GM18507 (cell line): ENCODE measurements at regions not wholly inside any gene's neighbourhood (a gene's known extent, or its start where the extent isn't known, plus 50 kb on each side); places are given as distances from the start of the nearest gene placed in this dataset.
"Not testable (repeated sequence)": the region's sequence is repeated elsewhere in the genome, so short reads cannot be mapped to it uniquely, and the experiment has no call there.

ENCODE experiments used
- DNase-seq: peaks from one replicate; pipeline ENCODE4 v3.0.0; 2011; ENCODE audit warnings: low read depth; ENCODE audit not compliant: insufficient read length; ENCODE audit errors: extremely low spot score
- FAIRE-seq: peaks from 2 replicates; lab custom pipeline; 2011; peaks lifted over from hg19 to GRCh38; lab: Jason Lieb, UNC

GRCh38 chr1:213448360-213448759, 397.3 kb downstream of the RPS6KC1 start:
- FAIRE-seq (no peak), DNase-seq (no peak)

DNA sequence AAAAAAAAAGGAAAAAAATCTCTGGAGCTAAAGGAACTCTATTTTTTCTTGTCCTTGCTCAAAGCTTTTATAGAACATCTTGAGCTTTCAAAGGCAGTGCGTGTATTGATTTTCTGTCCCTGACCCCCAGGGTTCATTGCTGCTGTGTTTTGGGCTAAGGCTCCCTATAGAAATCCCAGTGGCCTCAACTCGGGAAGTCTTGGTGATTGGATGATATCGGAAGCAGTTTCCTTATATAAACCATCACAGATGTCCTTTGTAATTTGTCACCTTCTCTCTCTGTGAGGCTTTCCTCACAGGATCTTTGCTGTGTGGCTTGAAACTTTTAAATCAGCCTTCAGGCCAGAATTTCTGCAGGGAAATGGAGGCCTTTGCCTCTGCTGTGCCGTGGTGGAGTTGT, 397.7 kb downstream of the RPS6KC1 start:
- no peak for FAIRE-seq

DNA sequence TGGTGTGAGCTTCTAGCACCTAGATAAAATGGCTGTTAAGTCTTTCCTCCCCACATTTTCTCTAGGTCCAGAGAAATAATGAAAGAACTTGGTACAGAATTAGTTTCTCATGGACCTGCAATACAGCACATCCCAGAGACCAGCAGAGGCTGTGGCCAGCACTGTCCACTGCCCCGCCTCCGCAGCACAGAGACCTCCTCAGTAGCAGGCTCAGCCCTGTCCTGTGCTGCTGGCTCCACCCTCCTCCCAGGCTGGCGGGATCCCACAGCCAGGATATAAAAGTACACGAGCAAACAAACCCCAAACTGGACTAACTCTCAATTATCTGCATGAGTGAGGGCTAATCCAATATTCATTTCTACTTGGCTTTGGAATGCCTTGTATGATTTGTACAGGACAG, 401.5 kb downstream of the RPS6KC1 start:
- no peak for FAIRE-seq

More for the DNA sequence above, 397.7 kb downstream of the RPS6KC1 start:
- no peak for DNase-seq

DNA sequence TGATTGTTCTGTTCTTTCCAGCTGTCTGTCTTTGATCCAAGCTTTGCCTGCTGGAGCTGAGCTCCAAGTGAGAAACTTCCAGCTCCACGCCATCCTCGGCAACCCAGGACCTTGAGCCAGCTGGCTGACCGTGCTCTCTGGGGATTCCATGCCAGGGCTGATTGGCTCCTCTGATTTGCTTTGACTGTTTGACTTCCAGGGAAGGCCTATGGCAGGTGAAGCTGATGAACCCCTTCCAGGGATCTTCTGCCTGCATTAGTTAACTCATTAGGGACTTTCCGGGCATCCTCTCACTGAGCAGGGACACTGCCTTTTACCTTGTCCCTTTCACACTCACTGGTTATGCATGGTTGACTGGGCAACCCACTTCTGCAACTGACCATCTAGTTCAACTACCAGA, 406.1 kb downstream of the RPS6KC1 start:
- DNase-seq = no peak
- FAIRE-seq = no peak

More for the DNA sequence above, 401.5 kb downstream of the RPS6KC1 start:
- DNase-seq = no peak

DNA sequence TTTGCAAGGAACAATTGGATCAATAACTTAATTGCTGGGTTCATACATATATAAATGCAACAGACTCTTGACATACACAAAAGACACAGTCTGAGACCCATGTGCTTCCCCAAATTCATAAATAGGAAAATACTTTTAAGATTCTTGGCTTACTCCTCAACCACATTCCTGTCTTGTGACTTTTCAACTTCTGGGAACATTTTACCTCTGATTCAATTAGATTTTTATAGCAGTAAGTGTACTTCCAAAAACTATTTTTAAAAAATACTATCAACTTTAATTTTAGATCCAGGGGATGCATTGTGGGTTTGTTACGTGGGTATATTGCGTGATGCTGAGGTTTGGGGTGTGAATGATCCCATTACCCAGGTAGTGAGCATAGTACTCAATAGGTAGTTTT, 406.7 kb downstream of the RPS6KC1 start:
- FAIRE-seq (no peak), DNase-seq (no peak)

GRCh38 chr1:213462374-213462773, 411.3 kb downstream of the RPS6KC1 start:
- not testable (repeated sequence) for FAIRE-seq, DNase-seq

DNA sequence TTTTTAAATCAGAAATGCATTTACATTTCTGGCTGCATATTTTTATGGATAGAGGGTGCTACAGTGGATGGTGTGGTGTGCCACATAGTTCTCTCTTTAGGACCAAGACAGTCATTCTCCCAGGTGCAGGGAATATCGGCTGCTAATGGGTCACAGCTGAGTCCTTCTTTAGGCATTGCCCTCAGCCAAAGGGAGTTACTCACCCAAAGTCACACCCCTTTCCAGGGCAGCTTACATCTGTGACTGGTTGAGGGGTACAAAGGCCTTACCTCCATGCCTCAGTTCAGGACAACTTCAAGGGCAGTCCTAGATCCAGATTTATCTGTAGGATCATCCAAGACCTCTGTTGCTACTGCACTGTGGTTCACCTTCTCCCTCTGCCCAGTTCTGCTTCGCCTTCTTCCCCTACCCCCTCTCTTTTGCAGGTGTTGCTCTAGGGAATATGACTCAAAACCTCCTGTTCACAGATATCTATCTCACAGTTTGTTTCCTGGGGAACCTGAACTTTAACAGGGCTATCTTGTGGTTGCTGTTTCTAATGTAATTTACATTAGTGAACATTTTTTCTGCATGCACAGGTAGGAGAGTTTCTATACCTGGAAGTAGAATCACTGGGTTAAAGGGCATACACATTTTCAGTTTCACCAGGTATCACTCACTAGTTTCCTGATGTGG, 413.9 kb downstream of the RPS6KC1 start:
- no peak for FAIRE-seq
- DNase-seq = no peak

DNA sequence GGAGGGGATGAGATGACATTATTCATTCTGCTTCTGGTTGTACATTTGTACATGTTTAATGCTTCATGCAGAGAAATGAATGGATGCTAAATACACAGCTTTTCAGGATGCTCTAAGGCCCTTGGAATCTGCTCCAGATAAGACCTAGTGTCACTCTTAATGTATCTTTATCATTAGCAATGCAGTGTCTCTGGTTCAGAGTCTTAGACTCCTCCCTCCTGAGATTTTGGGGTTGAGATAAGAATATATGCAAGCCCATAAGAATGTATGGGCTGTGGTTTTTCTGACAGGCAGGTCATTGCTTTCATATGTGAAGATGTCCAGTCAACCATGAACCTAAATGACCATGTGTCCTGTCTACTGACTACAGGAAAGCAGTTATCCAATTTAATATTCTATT, 415.5 kb downstream of the RPS6KC1 start:
- FAIRE-seq (no peak), DNase-seq (no peak)

DNA sequence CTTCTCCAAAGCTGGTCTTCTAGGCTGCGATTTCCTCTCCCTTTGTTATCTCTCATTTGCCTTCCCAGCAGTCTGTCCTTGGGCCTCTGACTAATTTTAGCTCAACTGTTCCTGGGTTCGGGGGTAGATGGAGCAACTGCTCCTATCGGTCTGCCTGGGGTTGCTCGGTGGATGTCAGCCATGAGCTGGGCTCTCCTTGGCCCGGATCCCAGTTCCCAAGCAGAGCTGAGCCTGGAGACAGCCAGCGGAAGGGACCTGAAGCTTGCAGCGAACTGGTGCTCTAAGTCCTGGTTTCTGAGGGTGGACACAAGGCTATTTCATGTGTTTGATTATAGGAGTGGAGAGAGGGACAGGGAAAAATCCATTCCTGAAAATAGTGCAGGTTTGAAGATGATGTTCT, 423.0 kb downstream of the RPS6KC1 start:
- DNase-seq = no peak
- FAIRE-seq = no peak

DNA sequence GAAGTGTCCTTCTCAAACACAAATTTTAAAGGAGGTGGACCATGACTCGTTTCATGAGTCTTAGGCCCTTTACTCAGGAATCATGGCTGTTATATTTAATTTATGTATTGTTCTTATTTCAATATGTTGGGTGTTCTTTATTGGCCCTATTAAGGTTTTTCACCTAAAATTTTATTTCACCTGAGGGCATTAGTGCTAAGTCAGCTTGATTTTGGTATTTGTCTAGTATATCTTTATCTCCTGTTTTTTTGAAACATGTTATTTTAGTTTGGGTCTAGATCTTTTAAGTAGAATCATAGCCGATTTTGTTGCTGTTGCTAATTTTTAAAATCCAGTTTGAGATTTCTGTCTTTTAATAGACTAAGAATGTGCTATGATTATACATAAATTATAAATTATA, 430.4 kb downstream of the RPS6KC1 start:
- FAIRE-seq (no peak), DNase-seq (no peak)

DNA sequence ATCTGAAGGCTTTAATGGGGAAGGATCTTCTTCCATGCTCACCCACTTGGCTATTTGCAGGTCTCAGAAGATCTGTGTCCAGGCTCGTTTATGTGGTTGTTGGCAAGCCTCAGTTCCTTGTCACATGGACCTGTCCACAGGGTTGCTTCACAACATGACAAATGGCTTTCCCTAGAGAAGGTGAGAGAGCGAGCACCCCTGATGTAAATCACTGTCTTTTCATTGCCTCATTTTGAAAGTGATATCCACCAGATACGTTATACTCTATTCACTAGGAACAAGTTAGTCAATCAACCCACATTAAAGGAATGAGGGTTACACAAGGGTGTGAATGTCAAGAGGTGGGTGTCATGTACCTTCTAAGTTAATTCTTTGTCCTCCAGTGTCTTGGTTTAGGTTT, 433.3 kb downstream of the RPS6KC1 start:
- FAIRE-seq (no peak), DNase-seq (no peak)

GRCh38 chr1:213484758-213485157, 433.7 kb downstream of the RPS6KC1 start:
- no peak for FAIRE-seq
- DNase-seq = no peak

- DNase-seq = no peak
- no peak for FAIRE-seq
Observed at GRCh38 chr1:213486488-213486887, 435.4 kb downstream of the RPS6KC1 start.

DNA sequence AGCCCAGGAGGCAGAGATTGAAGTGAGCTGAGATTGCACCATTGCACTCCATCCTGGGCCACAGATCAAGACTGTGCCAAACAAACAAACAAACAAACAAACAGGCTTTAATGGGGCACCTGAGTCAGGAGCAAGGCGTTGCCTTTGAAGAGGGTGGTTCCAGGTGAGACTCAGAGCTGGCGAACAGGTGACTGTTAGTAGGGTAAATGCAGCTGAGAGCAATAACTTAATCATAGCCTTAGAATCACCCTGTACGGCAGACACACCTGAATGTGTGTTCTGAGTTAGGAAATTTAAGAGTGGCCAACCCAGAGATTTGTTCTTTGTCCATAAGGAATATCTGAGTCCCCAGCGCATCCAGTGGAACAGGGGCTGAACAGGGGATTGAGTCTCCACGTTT, 440.4 kb downstream of the RPS6KC1 start:
- FAIRE-seq = no peak
- DNase-seq = no peak

DNA sequence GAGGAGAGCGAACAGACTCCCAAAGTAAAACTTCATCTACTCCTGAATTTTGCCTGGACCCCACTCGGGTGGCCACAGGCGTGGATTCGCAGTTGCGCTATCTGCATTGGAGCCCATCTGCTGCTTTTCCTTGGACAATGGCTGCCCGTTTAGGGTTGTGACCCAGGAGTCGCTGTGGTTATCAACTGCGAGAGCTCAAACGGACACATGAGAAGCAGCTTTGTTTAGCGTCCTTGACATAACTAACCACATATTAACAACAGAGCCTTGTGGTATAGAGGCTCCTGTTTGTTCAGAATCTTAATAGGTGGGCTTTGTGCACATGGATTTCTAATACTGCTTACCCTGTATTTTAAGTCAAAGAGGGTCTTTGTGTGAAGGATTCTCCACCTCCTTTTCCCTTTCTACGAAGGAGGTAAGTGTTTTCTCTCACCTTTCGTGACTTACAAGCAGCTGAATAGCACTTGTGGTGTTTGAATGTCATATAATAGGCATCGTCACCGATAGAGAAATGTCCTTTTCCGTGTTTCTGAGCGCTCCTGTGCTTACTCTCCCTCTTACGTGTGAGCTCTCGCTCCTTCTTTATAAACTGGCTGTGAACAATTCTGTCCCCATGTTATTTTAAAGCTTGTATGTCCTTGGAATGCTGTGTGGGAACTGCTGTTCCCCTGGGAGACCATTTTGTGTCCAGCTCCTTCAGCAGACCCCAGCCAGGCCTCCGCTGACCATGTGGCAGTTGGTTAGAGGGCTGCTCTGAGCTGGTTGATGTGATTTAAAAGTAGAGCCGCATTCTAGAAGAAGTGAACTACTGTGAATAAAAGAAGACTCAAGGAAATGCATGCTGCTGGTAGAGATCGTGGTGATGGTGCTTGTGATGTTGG, 441.4 kb downstream of the RPS6KC1 start:
- FAIRE-seq (no peak), DNase-seq (no peak)

DNA sequence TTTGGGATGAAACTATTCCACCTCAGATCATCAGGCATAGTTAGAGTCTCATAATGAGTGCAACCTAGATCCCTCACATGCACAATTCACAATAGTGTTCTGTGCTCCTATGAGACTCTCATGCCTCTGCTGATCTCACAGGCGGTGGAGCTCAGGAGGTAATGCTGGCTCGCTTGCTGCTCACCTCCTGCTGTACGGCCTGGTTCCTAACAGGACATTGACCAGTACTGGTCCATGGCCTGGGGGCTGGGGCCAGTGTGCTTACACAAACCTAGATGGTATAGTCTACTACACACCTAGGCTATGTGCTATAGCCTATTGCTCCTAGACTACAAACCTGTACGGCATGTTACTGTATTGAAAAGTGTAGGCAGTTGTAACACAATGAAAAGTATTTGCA, 448.4 kb downstream of the RPS6KC1 start:
- FAIRE-seq (no peak), DNase-seq (no peak)

- no peak for DNase-seq
- FAIRE-seq = no peak
Observed at GRCh38 chr1:213507472-213508223, 456.6 kb downstream of the RPS6KC1 start.

- DNase-seq = no peak
- FAIRE-seq = no peak
Observed at GRCh38 chr1:213511173-213511572, 460.1 kb downstream of the RPS6KC1 start.

DNA sequence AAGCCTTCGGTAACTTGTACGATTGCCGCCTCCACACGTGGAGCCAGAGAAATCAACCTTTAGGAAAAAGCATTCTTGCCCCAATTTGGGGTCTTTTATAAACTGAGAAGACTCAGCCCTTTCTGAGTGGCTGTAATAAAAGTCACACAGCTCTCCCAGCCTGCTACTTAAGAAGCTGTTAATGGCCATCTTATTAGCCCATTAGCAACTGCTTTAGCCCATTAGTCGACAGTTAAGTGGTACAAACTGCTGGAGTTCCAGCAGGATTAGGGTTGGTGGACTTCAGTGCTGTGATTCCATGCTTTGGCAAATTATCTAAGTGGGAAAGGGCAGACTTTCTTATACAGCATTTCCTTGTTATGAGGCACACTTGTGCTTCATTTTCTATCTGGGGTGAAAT, 461.3 kb downstream of the RPS6KC1 start:
- FAIRE-seq = no peak
- no peak for DNase-seq

- no peak for FAIRE-seq
Observed at GRCh38 chr1:213513006-213513405, 462.0 kb downstream of the RPS6KC1 start.

More at GRCh38 chr1:213513006-213513405, 462.0 kb downstream of the RPS6KC1 start:
- no peak for DNase-seq
